ENCODE measurements at regions not wholly inside any gene's neighbourhood (a gene's known extent, or its start where the extent isn't known, plus 50 kb on each side); places are given as distances from the start of the nearest gene placed in this dataset.

- intact Hi-C loops (cut with DNase I), result no loop called here
- ATAC-seq (ENCODE audit: low FRiP score), result no peak
- H3K27ac ChIP-seq (ENCODE audit: low read depth in 1 of 2, low read length in 2 of 2), result no peak overlapping the region
- no peaks in the 10 kb centered on the region for H3K36me3 ChIP-seq (ENCODE audit: control insufficient read depth in 1 of 2, insufficient read depth in 2 of 2, low read length in 1 of 2)
- H3K4me3 ChIP-seq (ENCODE audit: low read length in 2 of 2), result no peak overlapping the region
- H3K9me3 ChIP-seq (ENCODE audit: control insufficient read depth, low read length), result no peaks in the 10 kb centered on the region
- H3K4me1 ChIP-seq (ENCODE audit: control insufficient read depth in 1 of 2, insufficient read depth in 2 of 2, low read length in 2 of 2), result no peaks in the 10 kb centered on the region
- no peak for DNase-seq
- H3K27me3 ChIP-seq (ENCODE audit: control insufficient read depth in 1 of 2, insufficient read depth in 2 of 2, low read length in 1 of 2), result no peaks in the 10 kb centered on the region
Measured at GRCh38 chr5:106660681-106661080, 1010.1 kb downstream of the EFNA5 start.

- Histone ChIP-seq H3K27ac (ENCODE audit: low read depth in 1 of 2, low read length in 2 of 2) (no peak overlapping the region), H3K9me3 (ENCODE audit: control insufficient read depth, low read length) (peaks cover 2% of the 10 kb centered on the region), H3K4me3 (ENCODE audit: low read length in 2 of 2) (no peak overlapping the region), H3K27me3 (ENCODE audit: control insufficient read depth in 1 of 2, insufficient read depth in 2 of 2, low read length in 1 of 2) (no peaks in the 10 kb centered on the region), H3K4me1 (ENCODE audit: control insufficient read depth in 1 of 2, insufficient read depth in 2 of 2, low read length in 2 of 2) (no peaks in the 10 kb centered on the region), H3K36me3 (ENCODE audit: control insufficient read depth in 1 of 2, insufficient read depth in 2 of 2, low read length in 1 of 2) (no peaks in the 10 kb centered on the region)
- intact Hi-C loops (cut with DNase I), result no loop called here
- ATAC-seq (ENCODE audit: low FRiP score) (no peak), DNase-seq (no peak)
Measured at GRCh38 chr5:106658150-106658549, 1012.6 kb downstream of the EFNA5 start.

GRCh38 chr5:106656821-106657220 is 1013.9 kb downstream of the EFNA5 start:
- DNase-seq (no peak), ATAC-seq (ENCODE audit: low FRiP score) (no peak)
- Histone ChIP-seq H3K9me3 (ENCODE audit: control insufficient read depth, low read length) (peaks cover 2% of the 10 kb centered on the region), H3K27me3 (ENCODE audit: control insufficient read depth in 1 of 2, insufficient read depth in 2 of 2, low read length in 1 of 2) (no peaks in the 10 kb centered on the region), H3K27ac (ENCODE audit: low read depth in 1 of 2, low read length in 2 of 2) (no peak overlapping the region), H3K4me3 (ENCODE audit: low read length in 2 of 2) (no peak overlapping the region), H3K4me1 (ENCODE audit: control insufficient read depth in 1 of 2, insufficient read depth in 2 of 2, low read length in 2 of 2) (no peaks in the 10 kb centered on the region), H3K36me3 (ENCODE audit: control insufficient read depth in 1 of 2, insufficient read depth in 2 of 2, low read length in 1 of 2) (no peaks in the 10 kb centered on the region)
- WGBS, 2 donors, result 95% methylated on average over 2 of the region's 2 CpGs
- intact Hi-C loops (cut with DNase I), result no loop called here

GRCh38 chr5:106649031-106649430 is 1021.7 kb downstream of the EFNA5 start:
- Histone ChIP-seq H3K9me3 (ENCODE audit: control insufficient read depth, low read length) (peaks cover 2% of the 10 kb centered on the region), H3K36me3 (ENCODE audit: control insufficient read depth in 1 of 2, insufficient read depth in 2 of 2, low read length in 1 of 2) (no peaks in the 10 kb centered on the region), H3K27me3 (ENCODE audit: control insufficient read depth in 1 of 2, insufficient read depth in 2 of 2, low read length in 1 of 2) (no peaks in the 10 kb centered on the region), H3K4me1 (ENCODE audit: control insufficient read depth in 1 of 2, insufficient read depth in 2 of 2, low read length in 2 of 2) (no peaks in the 10 kb centered on the region), H3K4me3 (ENCODE audit: low read length in 2 of 2) (no peak overlapping the region), H3K27ac (ENCODE audit: low read depth in 1 of 2, low read length in 2 of 2) (no peak overlapping the region)
- ATAC-seq (ENCODE audit: low FRiP score) (no peak), DNase-seq (no peak)
- intact Hi-C loops (cut with DNase I), result no loop called here

- H3K27me3 ChIP-seq (ENCODE audit: control insufficient read depth in 1 of 2, insufficient read depth in 2 of 2, low read length in 1 of 2), result no peaks in the 10 kb centered on the region
- H3K4me1 ChIP-seq (ENCODE audit: control insufficient read depth in 1 of 2, insufficient read depth in 2 of 2, low read length in 2 of 2), result no peaks in the 10 kb centered on the region
- 69 to 77% methylated on average over 2 of the region's 2 CpGs for WGBS, 2 donors
- H3K9me3 ChIP-seq (ENCODE audit: control insufficient read depth, low read length), result no peaks in the 10 kb centered on the region
- no peaks in the 10 kb centered on the region for H3K36me3 ChIP-seq (ENCODE audit: control insufficient read depth in 1 of 2, insufficient read depth in 2 of 2, low read length in 1 of 2)
- intact Hi-C loops (cut with DNase I), result no loop called here
- DNase-seq (no peak), ATAC-seq (ENCODE audit: low FRiP score) (no peak)
- H3K27ac ChIP-seq (ENCODE audit: low read depth in 1 of 2, low read length in 2 of 2), result no peak overlapping the region
- H3K4me3 ChIP-seq (ENCODE audit: low read length in 2 of 2), result no peak overlapping the region
Measured at GRCh38 chr5:106648401-106648800, 1022.3 kb downstream of the EFNA5 start.

- H3K4me1 ChIP-seq (ENCODE audit: control insufficient read depth in 1 of 2, insufficient read depth in 2 of 2, low read length in 2 of 2), result no peaks in the 10 kb centered on the region
- no peak overlapping the region for H3K27ac ChIP-seq (ENCODE audit: low read depth in 1 of 2, low read length in 2 of 2)
- no peaks in the 10 kb centered on the region for H3K9me3 ChIP-seq (ENCODE audit: control insufficient read depth, low read length)
- H3K27me3 ChIP-seq (ENCODE audit: control insufficient read depth in 1 of 2, insufficient read depth in 2 of 2, low read length in 1 of 2), result no peaks in the 10 kb centered on the region
- no peak for ATAC-seq (ENCODE audit: low FRiP score)
- intact Hi-C loops (cut with DNase I), result no loop called here
- no peaks in the 10 kb centered on the region for H3K36me3 ChIP-seq (ENCODE audit: control insufficient read depth in 1 of 2, insufficient read depth in 2 of 2, low read length in 1 of 2)
- H3K4me3 ChIP-seq (ENCODE audit: low read length in 2 of 2), result no peak overlapping the region
- DNase-seq, result no peak
- 98 to 100% methylated on average over 1 of the region's 1 CpG for WGBS, 2 donors
Measured at GRCh38 chr5:106646106-106646505, 1024.6 kb downstream of the EFNA5 start.

GRCh38 chr5:106640511-106640910 is 1030.2 kb downstream of the EFNA5 start:
- Histone ChIP-seq H3K27me3 (ENCODE audit: control insufficient read depth in 1 of 2, insufficient read depth in 2 of 2, low read length in 1 of 2) (no peaks in the 10 kb centered on the region), H3K36me3 (ENCODE audit: control insufficient read depth in 1 of 2, insufficient read depth in 2 of 2, low read length in 1 of 2) (no peaks in the 10 kb centered on the region), H3K4me3 (ENCODE audit: low read length in 2 of 2) (no peak overlapping the region), H3K4me1 (ENCODE audit: control insufficient read depth in 1 of 2, insufficient read depth in 2 of 2, low read length in 2 of 2) (no peaks in the 10 kb centered on the region), H3K27ac (ENCODE audit: low read depth in 1 of 2, low read length in 2 of 2) (no peak overlapping the region), H3K9me3 (ENCODE audit: control insufficient read depth, low read length) (no peaks in the 10 kb centered on the region)
- ATAC-seq (ENCODE audit: low FRiP score) (no peak), DNase-seq (no peak)
- WGBS, 2 donors, result 92% methylated on average over 1 of the region's 1 CpG
- intact Hi-C loops (cut with DNase I), result no loop called here

GRCh38 chr5:106639488-106639887 is 1031.2 kb downstream of the EFNA5 start:
- Histone ChIP-seq H3K27ac (ENCODE audit: low read depth in 1 of 2, low read length in 2 of 2) (no peak overlapping the region), H3K4me3 (ENCODE audit: low read length in 2 of 2) (no peak overlapping the region), H3K36me3 (ENCODE audit: control insufficient read depth in 1 of 2, insufficient read depth in 2 of 2, low read length in 1 of 2) (no peaks in the 10 kb centered on the region), H3K4me1 (ENCODE audit: control insufficient read depth in 1 of 2, insufficient read depth in 2 of 2, low read length in 2 of 2) (no peaks in the 10 kb centered on the region), H3K27me3 (ENCODE audit: control insufficient read depth in 1 of 2, insufficient read depth in 2 of 2, low read length in 1 of 2) (no peaks in the 10 kb centered on the region), H3K9me3 (ENCODE audit: control insufficient read depth, low read length) (no peaks in the 10 kb centered on the region)
- intact Hi-C loops (cut with DNase I), result no loop called here
- no peak for ATAC-seq (ENCODE audit: low FRiP score)
- 58 to 67% methylated on average over 2 of the region's 2 CpGs for WGBS, 2 donors
- no peak for DNase-seq

- intact Hi-C loops (cut with DNase I), result no loop called here
- Histone ChIP-seq H3K36me3 (ENCODE audit: control insufficient read depth in 1 of 2, insufficient read depth in 2 of 2, low read length in 1 of 2) (no peaks in the 10 kb centered on the region), H3K4me1 (ENCODE audit: control insufficient read depth in 1 of 2, insufficient read depth in 2 of 2, low read length in 2 of 2) (no peaks in the 10 kb centered on the region), H3K4me3 (ENCODE audit: low read length in 2 of 2) (no peak overlapping the region), H3K27me3 (ENCODE audit: control insufficient read depth in 1 of 2, insufficient read depth in 2 of 2, low read length in 1 of 2) (no peaks in the 10 kb centered on the region), H3K9me3 (ENCODE audit: control insufficient read depth, low read length) (no peaks in the 10 kb centered on the region), H3K27ac (ENCODE audit: low read depth in 1 of 2, low read length in 2 of 2) (no peak overlapping the region)
- WGBS, 2 donors, result 91 to 94% methylated on average over 2 of the region's 2 CpGs
- DNase-seq (no peak), ATAC-seq (ENCODE audit: low FRiP score) (no peak)
Measured at GRCh38 chr5:106637275-106637674, 1033.5 kb downstream of the EFNA5 start.

- intact Hi-C loops (cut with DNase I), result no loop called here
- Histone ChIP-seq H3K9me3 (ENCODE audit: control insufficient read depth, low read length) (no peaks in the 10 kb centered on the region), H3K4me1 (ENCODE audit: control insufficient read depth in 1 of 2, insufficient read depth in 2 of 2, low read length in 2 of 2) (no peaks in the 10 kb centered on the region), H3K4me3 (ENCODE audit: low read length in 2 of 2) (no peak overlapping the region), H3K27me3 (ENCODE audit: control insufficient read depth in 1 of 2, insufficient read depth in 2 of 2, low read length in 1 of 2) (no peaks in the 10 kb centered on the region), H3K36me3 (ENCODE audit: control insufficient read depth in 1 of 2, insufficient read depth in 2 of 2, low read length in 1 of 2) (no peaks in the 10 kb centered on the region), H3K27ac (ENCODE audit: low read depth in 1 of 2, low read length in 2 of 2) (no peak overlapping the region)
- DNase-seq (no peak), ATAC-seq (ENCODE audit: low FRiP score) (no peak)
- 45 to 60% methylated on average over 2 of the region's 2 CpGs for WGBS, 2 donors
Measured at GRCh38 chr5:106634375-106634774, 1036.4 kb downstream of the EFNA5 start.

Measured in aorta (tissue), 5 donors.